Caco-2 (cell line): ENCODE measurements at regions not wholly inside any gene's neighbourhood (a gene's known extent, or its start where the extent isn't known, plus 50 kb on each side); places are given as distances from the start of the nearest gene placed in this dataset. TPM values are rescaled to one million over a fixed set of nuclear protein-coding genes. Genes with fewer than 3 reads are reported as not detected.

ENCODE experiments used
- BruUV-seq: library from RNA; stranded (reverse); fragments of 400-500 nt; replicated peaks from 2 replicates; lab custom pipeline; 2021; lab: Mats Ljungman, UMichigan
- CTCF ChIA-PET: fragments of 300-600 bp; sonication (Branson Sonifier 250); formaldehyde crosslinking; loops from one replicate; lab custom pipeline; 2022; ENCODE audit warnings: antibody characterized with exemption; lab: Charles Lee
- POLR2A ChIA-PET: fragments of 300-600 bp; sonication (Branson Sonifier 250); formaldehyde crosslinking; loops from one replicate; lab custom pipeline; 2022; ENCODE audit warnings: antibody characterized with exemption; lab: Charles Lee
- DNase-seq, 2 experiments: peaks; one replicate each; pipeline versions ENCODE4 v3.0.0 to v3.0.0-alpha.2; 2020 to 2022
- H3K27me3 ChIP-seq: replicated peaks from 2 replicates; pipeline ENCODE4 v1.6.0; 2011; ENCODE audit warnings: low read length; ENCODE audit not compliant: control insufficient read depth, insufficient read depth
- H3K36me3 ChIP-seq: 2 replicates; pipeline ENCODE4 v1.5.1; 2011; ENCODE audit warnings: low read length; ENCODE audit not compliant: control insufficient read depth, insufficient read depth
- H3K4me1 ChIP-seq: fragments of 250-450 bp; sonication (Bioruptor Pico); 2 replicates; pipeline ENCODE4 v1.5.1; 2020; ENCODE audit warnings: mild to moderate bottlenecking
- H3K4me3 ChIP-seq: 2 replicates; pipeline ENCODE4 v1.5.1; 2011; ENCODE audit warnings: low read depth, mild to moderate bottlenecking, control low read depth, low read length
- H3K9me3 ChIP-seq: fragments of 250-450 bp; sonication (Bioruptor Pico); 2 replicates; pipeline ENCODE4 v1.5.1; 2020; ENCODE audit warnings: mild to moderate bottlenecking, moderate library complexity
- H3K27ac Mint-ChIP-seq: one replicate; pipeline ENCODE4 v1.8.0; 2022; ENCODE audit warnings: mixed read lengths; ENCODE audit not compliant: unreplicated experiment
- H3K27me3 Mint-ChIP-seq: one replicate; pipeline ENCODE4 v1.8.0; 2022; ENCODE audit warnings: mixed read lengths; ENCODE audit not compliant: insufficient read depth, unreplicated experiment
- H3K36me3 Mint-ChIP-seq: one replicate; pipeline ENCODE4 v1.8.0; 2022; ENCODE audit warnings: mild to moderate bottlenecking, mixed read lengths; ENCODE audit not compliant: insufficient read depth, unreplicated experiment
- H3K4me1 Mint-ChIP-seq: one replicate; pipeline ENCODE4 v1.8.0; 2022; ENCODE audit warnings: low read depth, mixed read lengths; ENCODE audit not compliant: unreplicated experiment
- H3K4me3 Mint-ChIP-seq: one replicate; pipeline ENCODE4 v1.8.0; 2022; ENCODE audit warnings: mild to moderate bottlenecking, moderate library complexity, mixed read lengths; ENCODE audit not compliant: unreplicated experiment
- H3K9me3 Mint-ChIP-seq: one replicate; pipeline ENCODE4 v1.8.0; 2022; ENCODE audit warnings: mixed read lengths; ENCODE audit not compliant: unreplicated experiment
- CTCF ChIP-seq, 2 experiments: fragments of 200-600 bp in 1 of 2; IDR thresholded peaks; 1 replicate in 1 of 2; 2 replicates in 1 of 2; pipeline versions ENCODE4 v1.5.1 to v1.8.0; 2011 to 2022; ENCODE audit warnings: antibody characterized with exemption in 1 of 2, control low read depth in 1 of 2, inconsistent platforms in 1 of 2, low read depth in 1 of 2, low read length in 1 of 2, mild to moderate bottlenecking in 1 of 2, moderate library complexity in 1 of 2; ENCODE audit not compliant: insufficient read depth in 1 of 2, severe bottlenecking in 1 of 2, unreplicated experiment in 1 of 2
- intact Hi-C: fragments of 100-400 bp; cut with micrococcal nuclease; formaldehyde crosslinking; loops from one replicate; pipeline ENCODE4 v1.10.0; 2022; ENCODE audit not compliant: unreplicated experiment
- microRNA-seq: library from miRNA; unstranded; fragments of <30 nt; microRNA quantifications from one replicate; pipeline ENCODE4 v1.2.0, GENCODE V29; 2022

GRCh38 chr12:47286676-47287075 is 206.9 kb upstream of the AMIGO2 start:
- Histone ChIP-seq H3K27me3 (no peaks in the 10 kb centered on the region), H3K9me3 (no peaks in the 10 kb centered on the region), H3K36me3 (no peaks in the 10 kb centered on the region), H3K4me1 (peaks cover 6% of the 10 kb centered on the region; the same call in 1 of the 2 replicates), H3K4me3 (no peak overlapping the region)
- H3K27me3 Mint-ChIP-seq = no peaks in the 10 kb centered on the region
- intact Hi-C loops = no loop called here
- POLR2A ChIA-PET = no interaction called here
- BruUV-seq = no TSS peak
- DNase-seq = peak in 1 of 2 experiments; percentile 42
- H3K9me3 Mint-ChIP-seq = peaks cover 25% of the 10 kb centered on the region
- H3K4me1 Mint-ChIP-seq = peaks cover 16% of the 10 kb centered on the region
- peaks cover 6% of the 10 kb centered on the region for H3K36me3 Mint-ChIP-seq
- CTCF ChIA-PET = no interaction called here
- H3K27ac Mint-ChIP-seq = no peak overlapping the region
- H3K4me3 Mint-ChIP-seq = no peak overlapping the region
- no peak for TF ChIP-seq CTCF (IDR thresholded peaks at IDR 0.05; ENCODE audit: insufficient read depth in 1 of 2, low read depth in 1 of 2, low read length in 1 of 2, severe bottlenecking in 1 of 2, unreplicated experiment in 1 of 2)

Small RNAs in the stretch of these regions (microRNA-seq; reads per million reads assigned to microRNA genes)
- gene MIR4494 = not detected
